GM18502 (cell line): ENCODE measurements at regions not wholly inside any gene's neighbourhood (a gene's known extent, or its start where the extent isn't known, plus 50 kb on each side); places are given as distances from the start of the nearest gene placed in this dataset.

Source experiments
- ATAC-seq: cut with Tn5 transposase; IDR thresholded peaks from one replicate; pipeline ENCODE4 v1.9.1; 2021; ENCODE audit warnings: mild to moderate bottlenecking; ENCODE audit not compliant: unreplicated experiment, poor library complexity

GRCh38 chr15:70189826-70190695 lies 92.3 kb upstream of the TLE3 start:
- ATAC-seq = no peak

GRCh38 chr15:70188286-70188685 lies 90.6 kb upstream of the TLE3 start:
- no peak for ATAC-seq

GRCh38 chr15:70187331-70187730 lies 89.6 kb upstream of the TLE3 start:
- no peak for ATAC-seq

- ATAC-seq = no peak
Observed at GRCh38 chr15:70186152-70186551, 88.4 kb upstream of the TLE3 start.

GRCh38 chr15:70185251-70185711 lies 87.6 kb upstream of the TLE3 start:
- no peak for ATAC-seq

GRCh38 chr15:70182858-70183695 lies 85.4 kb upstream of the TLE3 start:
- no peak for ATAC-seq

GRCh38 chr15:70181626-70182255 lies 84.0 kb upstream of the TLE3 start:
- no peak for ATAC-seq

GRCh38 chr15:70180186-70180875 lies 82.6 kb upstream of the TLE3 start:
- no peak for ATAC-seq

GRCh38 chr15:70179309-70179892 lies 81.7 kb upstream of the TLE3 start:
- no peak for ATAC-seq

GRCh38 chr15:70178335-70179084 lies 80.8 kb upstream of the TLE3 start:
- no peak for ATAC-seq

GRCh38 chr15:70172566-70173225 lies 75.0 kb upstream of the TLE3 start:
- no peak for ATAC-seq

GRCh38 chr15:70172124-70172523 lies 74.4 kb upstream of the TLE3 start:
- ATAC-seq = no peak

GRCh38 chr15:70171256-70171886 lies 73.7 kb upstream of the TLE3 start:
- ATAC-seq = no peak

GRCh38 chr15:70170096-70170699 lies 72.5 kb upstream of the TLE3 start:
- ATAC-seq = no peak

GRCh38 chr15:70169147-70169546 lies 71.4 kb upstream of the TLE3 start:
- no peak for ATAC-seq

- ATAC-seq = no peak
Observed at GRCh38 chr15:70167155-70167554, 69.4 kb upstream of the TLE3 start.

GRCh38 chr15:70166506-70167087 lies 68.9 kb upstream of the TLE3 start:
- ATAC-seq = no peak
